Embryonic facial prominence (tissue), 1 donor: ENCODE measurements at regions not wholly inside any gene's neighbourhood (a gene's known extent, or its start where the extent isn't known, plus 50 kb on each side); places are given as distances from the start of the nearest gene placed in this dataset.

Source experiments
- DNase-seq: peaks from one replicate; pipeline ENCODE4 v3.0.0-alpha.2; 2016; ENCODE audit errors: extremely low spot score

- no peak for DNase-seq
Observed at GRCh38 chr1:232382671-232383070, 247.3 kb downstream of the SIPA1L2 start.

GRCh38 chr1:232381394-232382100, 248.4 kb downstream of the SIPA1L2 start:
- no peak for DNase-seq

GRCh38 chr1:232380596-232380995, 249.3 kb downstream of the SIPA1L2 start:
- DNase-seq, result no peak

- no peak for DNase-seq
Observed at GRCh38 chr1:232380131-232380530, 249.8 kb downstream of the SIPA1L2 start.

- DNase-seq, result no peak
Observed at GRCh38 chr1:232379063-232379434, 250.9 kb downstream of the SIPA1L2 start.

GRCh38 chr1:232378266-232379062, 251.5 kb downstream of the SIPA1L2 start:
- DNase-seq, result no peak

GRCh38 chr1:232377494-232377770, 252.5 kb downstream of the SIPA1L2 start:
- DNase-seq, result no peak

- DNase-seq, result no peak
Observed at GRCh38 chr1:232376632-232377493, 253.1 kb downstream of the SIPA1L2 start.

GRCh38 chr1:232372841-232373440, 257.0 kb downstream of the SIPA1L2 start:
- no peak for DNase-seq

- no peak for DNase-seq
Observed at GRCh38 chr1:232372431-232372830, 257.5 kb downstream of the SIPA1L2 start.

- no peak for DNase-seq
Observed at GRCh38 chr1:232369451-232370296, 260.3 kb downstream of the SIPA1L2 start.

- DNase-seq, result no peak
Observed at GRCh38 chr1:232368821-232369321, 261.1 kb downstream of the SIPA1L2 start.

- no peak for DNase-seq
Observed at GRCh38 chr1:232367293-232367692, 262.6 kb downstream of the SIPA1L2 start.

- no peak for DNase-seq
Observed at GRCh38 chr1:232364654-232365382, 265.1 kb downstream of the SIPA1L2 start.

GRCh38 chr1:232363008-232363407, 266.9 kb downstream of the SIPA1L2 start:
- no peak for DNase-seq

GRCh38 chr1:232357416-232357815, 272.5 kb downstream of the SIPA1L2 start:
- no peak for DNase-seq

GRCh38 chr1:232355162-232356006, 274.5 kb downstream of the SIPA1L2 start:
- DNase-seq, result no peak

- DNase-seq, result no peak
Observed at GRCh38 chr1:232353001-232353400, 276.9 kb downstream of the SIPA1L2 start.

- DNase-seq, result no peak
Observed at GRCh38 chr1:232352366-232352765, 277.6 kb downstream of the SIPA1L2 start.
